CD8-positive, alpha-beta memory T cell (primary cell): ENCODE measurements at regions not wholly inside any gene's neighbourhood (a gene's known extent, or its start where the extent isn't known, plus 50 kb on each side); places are given as distances from the start of the nearest gene placed in this dataset.

Experiments used
- CTCF ChIA-PET: fragments of 350-600 bp; sonication (Branson Sonifier 250); formaldehyde crosslinking; loops from one replicate; lab custom pipeline; 2021; ENCODE audit warnings: antibody characterized with exemption; lab: Charles Lee
- POLR2A ChIA-PET: fragments of 350-600 bp; sonication (Branson Sonifier 250); formaldehyde crosslinking; loops from one replicate; lab custom pipeline; 2021; ENCODE audit warnings: antibody characterized with exemption; lab: Charles Lee
- DNase-seq, 5 donors: peaks; one replicate each; pipeline versions ENCODE4 v3.0.0 to v3.0.0-alpha.2; 2020 to 2022; ENCODE audit warnings: mixed read lengths in 1 of 5
- H3K27ac ChIP-seq: one replicate; pipeline ENCODE4 v1.7.0; 2013; ENCODE audit warnings: low read depth, mild to moderate bottlenecking, low read length, moderate library complexity
- H3K27me3 ChIP-seq: 2 replicates; pipeline ENCODE4 v1.7.0; 2013; ENCODE audit warnings: low read length, mild to moderate bottlenecking; ENCODE audit not compliant: insufficient read depth, poor library complexity, severe bottlenecking
- H3K36me3 ChIP-seq: 2 replicates; pipeline ENCODE4 v1.7.0; 2013; ENCODE audit warnings: mild to moderate bottlenecking, low read length, moderate library complexity; ENCODE audit not compliant: insufficient read depth
- H3K4me1 ChIP-seq: 2 replicates; pipeline ENCODE4 v1.7.0; 2013; ENCODE audit warnings: mild to moderate bottlenecking, low read length, moderate library complexity; ENCODE audit not compliant: insufficient read depth
- H3K4me3 ChIP-seq: 2 replicates; pipeline ENCODE4 v1.7.0; 2013; ENCODE audit warnings: mild to moderate bottlenecking, low read length
- H3K9me3 ChIP-seq: 2 replicates; pipeline ENCODE4 v1.7.0; 2013; ENCODE audit warnings: mild to moderate bottlenecking, low read length
- H3K27ac Mint-ChIP-seq, 8 donors: one replicate each; pipeline ENCODE4 v1.8.0; 2020 to 2021; ENCODE audit warnings: mixed read lengths in 8 of 8, mild to moderate bottlenecking in 6 of 8, inconsistent platforms in 3 of 8, moderate library complexity in 3 of 8
- H3K27me3 Mint-ChIP-seq, 2 donors: one replicate each; pipeline ENCODE4 v1.8.0; 2020 to 2021; ENCODE audit warnings: mixed read lengths in 2 of 2, mild to moderate bottlenecking in 1 of 2, moderate library complexity in 1 of 2
- H3K36me3 Mint-ChIP-seq, 3 donors: one replicate each; pipeline ENCODE4 v1.8.0; 2020 to 2021; ENCODE audit warnings: mixed read lengths in 3 of 3, inconsistent platforms in 1 of 3, mild to moderate bottlenecking in 1 of 3
- H3K4me1 Mint-ChIP-seq, 3 donors: one replicate each; pipeline ENCODE4 v1.8.0; 2020 to 2021; ENCODE audit warnings: mixed read lengths in 3 of 3, inconsistent platforms in 1 of 3, mild to moderate bottlenecking in 1 of 3
- H3K4me3 Mint-ChIP-seq, 7 donors: one replicate each; pipeline ENCODE4 v1.8.0; 2020 to 2021; ENCODE audit warnings: mixed read lengths in 7 of 7, mild to moderate bottlenecking in 6 of 7, moderate library complexity in 4 of 7, inconsistent platforms in 2 of 7
- H3K9me3 Mint-ChIP-seq, 5 donors: one replicate each; pipeline ENCODE4 v1.8.0; 2020 to 2022; ENCODE audit warnings: mixed read lengths in 5 of 5, mild to moderate bottlenecking in 3 of 5, moderate library complexity in 2 of 5, inconsistent platforms in 1 of 5

DNA sequence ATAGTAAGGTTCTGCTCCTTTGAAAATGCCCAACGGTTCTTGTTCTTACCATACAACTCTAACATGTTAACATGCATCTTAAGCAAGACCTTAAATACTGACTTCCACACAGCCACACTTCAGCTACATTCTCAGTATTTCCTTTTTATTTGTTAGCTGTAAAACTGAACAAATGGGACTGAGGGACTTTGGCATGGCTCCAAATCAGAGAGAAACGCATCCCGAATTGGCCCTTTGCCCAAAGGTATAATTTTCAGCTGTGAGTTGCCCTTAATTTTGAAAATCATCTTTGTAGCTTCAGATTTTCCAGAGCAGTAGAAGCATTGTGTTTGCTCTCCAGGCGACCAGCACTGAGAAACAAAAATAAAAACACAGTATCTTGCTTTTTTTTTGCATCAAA lies 56.4 kb downstream of the NEUROD6 start:
- H3K4me3 Mint-ChIP-seq = no peak overlapping the region
- POLR2A ChIA-PET = no interaction called here
- no peak overlapping the region for H3K4me3 ChIP-seq
- H3K27ac ChIP-seq = no peak overlapping the region
- H3K27ac Mint-ChIP-seq = no peak overlapping the region
- H3K4me1 ChIP-seq = no peaks in the 10 kb centered on the region
- H3K4me1 Mint-ChIP-seq = no peaks in the 10 kb centered on the region
- CTCF ChIA-PET = no interaction called here
- H3K27me3 ChIP-seq = no peaks in the 10 kb centered on the region
- peaks cover 0 to 3% (median 0%) of the 10 kb centered on the region in 3 donors for H3K36me3 Mint-ChIP-seq
- no peaks in the 10 kb centered on the region for H3K27me3 Mint-ChIP-seq
- H3K36me3 ChIP-seq = no peaks in the 10 kb centered on the region
- peaks cover 0 to 11% (median 4%) of the 10 kb centered on the region in 5 donors for H3K9me3 Mint-ChIP-seq
- no peaks in the 10 kb centered on the region for H3K9me3 ChIP-seq
- no peak for DNase-seq

DNA sequence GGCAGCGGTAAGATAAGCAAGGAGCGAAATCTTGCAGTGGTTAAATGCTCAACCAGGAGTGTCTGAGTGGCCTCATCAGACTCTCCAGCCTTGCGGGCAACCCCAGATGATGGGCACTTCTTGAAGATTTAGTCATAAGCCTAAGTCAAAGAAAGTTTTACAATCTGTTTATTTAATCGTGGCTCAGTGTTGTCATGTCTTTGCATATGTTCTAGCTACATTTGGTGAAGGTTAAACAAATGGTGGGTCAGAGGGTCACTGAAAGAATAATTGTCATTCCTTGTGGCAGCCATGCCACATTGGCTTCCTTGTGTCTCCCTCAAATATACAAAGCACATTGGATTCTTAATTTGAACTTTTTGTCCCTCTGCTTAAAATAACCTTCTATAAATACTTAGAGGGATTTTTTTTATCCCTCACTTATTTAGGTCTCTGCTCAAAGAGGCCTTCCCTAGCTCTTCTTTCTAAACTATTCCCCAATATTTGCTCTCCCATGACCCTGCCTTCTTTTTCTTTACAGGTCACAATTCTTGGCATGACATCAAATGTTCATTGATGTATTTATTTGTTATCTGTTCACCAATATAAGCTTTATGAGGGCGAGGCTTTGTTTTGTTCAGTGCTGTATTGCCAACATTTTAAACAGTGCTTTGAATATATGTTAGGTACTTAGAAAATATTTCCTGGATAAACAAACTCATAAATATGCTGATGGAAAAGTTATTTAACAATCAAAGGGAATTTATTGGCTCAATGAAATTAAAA lies 68.7 kb downstream of the NEUROD6 start:
- Histone ChIP-seq H3K27ac (no peak overlapping the region), H3K36me3 (no peaks in the 10 kb centered on the region), H3K9me3 (no peaks in the 10 kb centered on the region), H3K4me3 (no peak overlapping the region), H3K4me1 (no peaks in the 10 kb centered on the region), H3K27me3 (no peaks in the 10 kb centered on the region)
- DNase-seq = no peak
- CTCF ChIA-PET = no interaction called here
- no peaks in the 10 kb centered on the region for H3K36me3 Mint-ChIP-seq
- peaks cover 0 to 5% (median 3%) of the 10 kb centered on the region in 5 donors for H3K9me3 Mint-ChIP-seq
- POLR2A ChIA-PET = no interaction called here
- H3K27ac Mint-ChIP-seq = no peak overlapping the region
- no peaks in the 10 kb centered on the region for H3K27me3 Mint-ChIP-seq
- H3K4me3 Mint-ChIP-seq = no peak overlapping the region
- H3K4me1 Mint-ChIP-seq = no peaks in the 10 kb centered on the region

GRCh38 chr7:31267486-31267885 lies 73.0 kb downstream of the NEUROD6 start:
- CTCF ChIA-PET = no interaction called here
- Histone ChIP-seq H3K27me3 (no peaks in the 10 kb centered on the region), H3K27ac (no peak overlapping the region), H3K4me1 (no peaks in the 10 kb centered on the region), H3K36me3 (no peaks in the 10 kb centered on the region), H3K9me3 (no peaks in the 10 kb centered on the region), H3K4me3 (no peak overlapping the region)
- Mint-ChIP-seq H3K27ac (no peak overlapping the region), H3K4me3 (no peak overlapping the region), H3K9me3 (peaks cover 0 to 5% (median 4%) of the 10 kb centered on the region in 5 donors), H3K36me3 (no peaks in the 10 kb centered on the region), H3K4me1 (no peaks in the 10 kb centered on the region), H3K27me3 (peaks cover 0 to 2% of the 10 kb centered on the region in 2 donors)
- POLR2A ChIA-PET = no interaction called here
- no peak for DNase-seq

DNA sequence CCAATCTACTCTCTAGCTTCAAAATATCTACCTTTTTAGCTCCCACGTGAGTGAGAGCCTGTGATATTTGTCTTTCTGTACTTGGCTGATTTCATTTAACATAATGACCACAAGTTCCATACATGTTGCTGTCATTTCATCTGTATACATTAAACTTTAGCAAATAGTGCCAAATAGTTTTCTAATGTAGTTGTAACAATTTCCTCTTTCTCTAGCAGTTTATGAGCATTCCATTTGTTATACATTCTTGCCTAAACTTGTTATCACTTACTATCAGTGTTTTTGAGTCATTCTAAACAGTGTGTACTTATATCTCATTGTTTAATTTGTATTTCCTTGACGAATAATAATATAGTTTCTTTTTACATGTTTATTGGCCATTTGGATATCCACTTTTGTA lies 77.2 kb downstream of the NEUROD6 start:
- POLR2A ChIA-PET = no interaction called here
- Histone ChIP-seq H3K27ac (no peak overlapping the region), H3K4me1 (no peaks in the 10 kb centered on the region), H3K36me3 (no peaks in the 10 kb centered on the region), H3K4me3 (no peak overlapping the region), H3K9me3 (no peaks in the 10 kb centered on the region), H3K27me3 (no peaks in the 10 kb centered on the region)
- CTCF ChIA-PET = no interaction called here
- Mint-ChIP-seq H3K36me3 (no peaks in the 10 kb centered on the region), H3K4me1 (no peaks in the 10 kb centered on the region), H3K4me3 (no peak overlapping the region), H3K27me3 (peaks cover 0 to 2% of the 10 kb centered on the region in 2 donors), H3K9me3 (peaks cover 0 to 4% (median 2%) of the 10 kb centered on the region in 5 donors), H3K27ac (no peak overlapping the region)
- DNase-seq = no peak

DNA sequence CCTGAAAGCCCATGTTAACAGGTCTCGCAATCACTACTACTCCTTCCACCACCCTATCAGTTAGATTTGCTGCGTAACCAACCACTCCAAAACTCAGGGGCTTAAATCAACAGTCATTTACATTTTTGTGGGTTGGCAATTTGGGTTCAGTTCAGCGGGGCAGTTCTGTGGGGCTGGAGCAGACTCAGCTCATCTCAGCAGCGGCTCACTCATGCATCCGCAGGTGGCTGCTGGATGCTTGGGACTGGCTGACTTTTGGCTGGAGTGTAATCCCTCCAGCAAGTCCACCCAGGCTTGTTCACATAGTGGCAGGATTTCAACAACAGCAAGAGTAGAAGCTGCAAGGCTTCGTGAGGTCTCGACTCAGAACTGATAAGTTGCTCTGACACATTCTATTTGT lies 79.2 kb downstream of the NEUROD6 start:
- ChIA-PET CTCF (no interaction called here), POLR2A (no interaction called here)
- Mint-ChIP-seq H3K36me3 (no peaks in the 10 kb centered on the region), H3K27ac (no peak overlapping the region), H3K4me3 (no peak overlapping the region), H3K9me3 (peaks cover 0 to 4% (median 0%) of the 10 kb centered on the region in 5 donors), H3K27me3 (no peaks in the 10 kb centered on the region), H3K4me1 (no peaks in the 10 kb centered on the region)
- Histone ChIP-seq H3K27ac (no peak overlapping the region), H3K9me3 (no peaks in the 10 kb centered on the region), H3K4me3 (no peak overlapping the region), H3K4me1 (no peaks in the 10 kb centered on the region), H3K27me3 (no peaks in the 10 kb centered on the region), H3K36me3 (no peaks in the 10 kb centered on the region)
- no peak for DNase-seq

DNA sequence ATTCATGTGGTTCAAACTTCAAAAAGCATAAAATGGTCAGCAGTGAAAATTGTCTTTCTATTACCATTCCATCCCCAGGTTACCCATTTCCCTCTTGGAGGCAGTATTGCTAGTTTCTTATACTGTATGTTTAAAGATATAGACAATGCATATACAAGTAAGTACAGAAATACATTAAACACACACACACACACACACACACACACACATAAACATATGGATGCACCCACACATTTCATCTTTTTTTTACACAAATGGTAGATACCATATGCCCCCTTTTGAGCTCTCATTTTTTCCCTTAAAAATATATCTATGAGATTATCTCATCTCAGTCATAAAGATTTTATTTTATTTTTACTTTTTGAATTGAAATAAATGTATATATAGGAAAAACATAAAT lies 79.7 kb downstream of the NEUROD6 start:
- H3K36me3 ChIP-seq = no peaks in the 10 kb centered on the region
- no peaks in the 10 kb centered on the region for H3K4me1 Mint-ChIP-seq
- no peaks in the 10 kb centered on the region for H3K4me1 ChIP-seq
- POLR2A ChIA-PET = no interaction called here
- H3K4me3 Mint-ChIP-seq = no peak overlapping the region
- no peak overlapping the region for H3K27ac ChIP-seq
- no peak overlapping the region for H3K27ac Mint-ChIP-seq
- no peaks in the 10 kb centered on the region for H3K9me3 ChIP-seq
- H3K9me3 Mint-ChIP-seq = peaks cover 0 to 4% (median 0%) of the 10 kb centered on the region in 5 donors
- no peak for DNase-seq
- H3K36me3 Mint-ChIP-seq = no peaks in the 10 kb centered on the region
- H3K27me3 Mint-ChIP-seq = no peaks in the 10 kb centered on the region
- CTCF ChIA-PET = no interaction called here
- H3K4me3 ChIP-seq = no peak overlapping the region
- no peaks in the 10 kb centered on the region for H3K27me3 ChIP-seq

- no peaks in the 10 kb centered on the region for H3K4me1 ChIP-seq
- H3K4me3 ChIP-seq = no peak overlapping the region
- H3K36me3 ChIP-seq = no peaks in the 10 kb centered on the region
- H3K36me3 Mint-ChIP-seq = no peaks in the 10 kb centered on the region
- no peaks in the 10 kb centered on the region for H3K4me1 Mint-ChIP-seq
- no peak overlapping the region for H3K27ac Mint-ChIP-seq
- H3K27ac ChIP-seq = no peak overlapping the region
- H3K9me3 ChIP-seq = no peaks in the 10 kb centered on the region
- ChIA-PET POLR2A (no interaction called here), CTCF (no interaction called here)
- no peak for DNase-seq
- no peak overlapping the region for H3K4me3 Mint-ChIP-seq
- peaks cover 0 to 2% (median 0%) of the 10 kb centered on the region in 5 donors for H3K9me3 Mint-ChIP-seq
- H3K27me3 ChIP-seq = no peaks in the 10 kb centered on the region
- no peaks in the 10 kb centered on the region for H3K27me3 Mint-ChIP-seq
Measured at GRCh38 chr7:31258391-31258790, 82.1 kb downstream of the NEUROD6 start.

DNA sequence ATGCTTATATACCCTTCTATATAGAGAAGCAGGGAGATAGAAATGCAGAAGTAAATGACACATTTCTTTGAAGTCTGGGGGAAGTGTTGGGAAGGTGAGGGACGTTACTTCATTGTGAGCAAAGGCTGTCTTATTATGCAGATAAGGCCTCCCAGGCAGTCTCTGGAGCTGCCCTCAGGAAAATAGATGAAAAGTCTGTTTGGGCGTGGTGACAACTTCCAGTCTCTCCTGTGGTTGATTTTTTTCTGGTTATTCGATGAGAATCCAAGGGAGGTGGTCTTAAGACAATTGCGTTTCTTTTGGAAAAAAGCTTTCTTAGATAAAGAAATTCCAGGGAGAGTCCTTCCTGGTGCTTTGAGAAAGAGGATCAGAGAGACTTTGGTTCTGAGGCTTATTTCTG lies 84.0 kb downstream of the NEUROD6 start:
- Histone ChIP-seq H3K27ac (no peak overlapping the region), H3K36me3 (no peaks in the 10 kb centered on the region), H3K27me3 (no peaks in the 10 kb centered on the region), H3K9me3 (no peaks in the 10 kb centered on the region), H3K4me1 (no peaks in the 10 kb centered on the region), H3K4me3 (no peak overlapping the region)
- CTCF ChIA-PET = no interaction called here
- H3K4me1 Mint-ChIP-seq = no peaks in the 10 kb centered on the region
- no peak for DNase-seq
- no peak overlapping the region for H3K4me3 Mint-ChIP-seq
- no peaks in the 10 kb centered on the region for H3K27me3 Mint-ChIP-seq
- H3K27ac Mint-ChIP-seq = no peak overlapping the region
- POLR2A ChIA-PET = no interaction called here
- no peaks in the 10 kb centered on the region for H3K9me3 Mint-ChIP-seq
- no peaks in the 10 kb centered on the region for H3K36me3 Mint-ChIP-seq
